Hippocampal formation (tissue), 2 donors: ENCODE measurements at regions not wholly inside any gene's neighbourhood (a gene's known extent, or its start where the extent isn't known, plus 50 kb on each side); places are given as distances from the start of the nearest gene placed in this dataset.

Experiments
- DNase-seq, 2 donors: peaks; one replicate each; lab custom pipeline; 2025; lab: John Stamatoyannopoulos, UW

GRCh38 chr18:5596585-5596984, 52.8 kb upstream of the EPB41L3 start:
- no peak for DNase-seq
